ENCODE measurements at regions not wholly inside any gene's neighbourhood (a gene's known extent, or its start where the extent isn't known, plus 50 kb on each side); places are given as distances from the start of the nearest gene placed in this dataset.

DNA sequence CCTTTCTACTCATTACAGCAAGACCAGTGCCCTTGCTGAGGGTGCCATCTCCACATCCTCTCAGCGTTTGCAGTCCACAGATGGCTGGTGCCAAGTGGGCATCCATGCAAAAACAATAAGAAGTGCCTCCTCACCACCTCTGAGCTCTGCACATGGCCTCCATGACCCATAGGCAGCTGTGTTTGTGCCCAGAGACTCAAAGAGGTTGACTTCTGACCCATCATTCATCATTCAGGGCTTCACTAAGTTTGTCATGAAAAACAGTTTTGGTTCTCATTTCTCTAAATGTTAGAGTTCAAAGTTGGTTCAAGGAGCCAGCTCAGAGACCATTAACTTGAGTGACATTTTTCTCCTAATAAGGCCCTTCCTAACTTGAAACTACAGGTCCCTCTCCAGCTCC lies 512.6 kb upstream of the MAP3K7 start:
- DNase-seq (no peak), ATAC-seq (ENCODE audit: low read depth) (no peak)
- H3K4me1 Mint-ChIP-seq: no peaks in the 10 kb centered on the region
- no peaks in the 10 kb centered on the region for H3K36me3 Mint-ChIP-seq (ENCODE audit: low read depth)
- intact Hi-C loops (cut with micrococcal nuclease): no loop called here
- TF ChIP-seq CTCF (IDR thresholded peaks at IDR 0.05): no peak
- H3K27me3 Mint-ChIP-seq: no peaks in the 10 kb centered on the region
- POLR2A ChIA-PET: no interaction called here
- H3K27ac Mint-ChIP-seq: no peak overlapping the region
- H3K9me3 Mint-ChIP-seq: no peaks in the 10 kb centered on the region
- no peak overlapping the region for H3K4me3 Mint-ChIP-seq
- CTCF ChIA-PET: no interaction called here

DNA sequence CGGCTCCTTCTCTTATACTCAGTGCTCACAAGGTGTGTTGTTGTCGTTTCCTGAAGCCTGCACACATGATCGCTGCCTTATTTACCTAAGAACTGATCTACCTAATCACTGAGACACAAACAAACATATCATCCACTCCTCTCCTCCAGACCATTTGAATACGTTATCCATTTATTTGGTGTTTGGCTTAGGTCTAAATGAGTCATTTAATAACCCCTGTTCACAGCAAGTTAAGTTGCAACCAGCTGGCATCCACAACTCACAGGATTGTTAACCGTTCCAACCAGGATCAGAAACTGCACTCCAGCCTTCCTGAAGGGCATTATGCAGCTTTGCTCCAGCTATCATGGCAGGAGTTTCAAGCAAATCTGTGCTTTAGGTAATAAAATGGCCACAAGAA lies 511.1 kb upstream of the MAP3K7 start:
- Mint-ChIP-seq H3K9me3 (no peaks in the 10 kb centered on the region), H3K4me3 (no peak overlapping the region), H3K27ac (no peak overlapping the region), H3K36me3 (ENCODE audit: low read depth) (no peaks in the 10 kb centered on the region), H3K27me3 (no peaks in the 10 kb centered on the region), H3K4me1 (no peaks in the 10 kb centered on the region)
- DNase-seq (no peak), ATAC-seq (ENCODE audit: low read depth) (no peak)
- ChIA-PET CTCF (no interaction called here), POLR2A (no interaction called here)
- TF ChIP-seq CTCF (IDR thresholded peaks at IDR 0.05): no peak
- intact Hi-C loops (cut with micrococcal nuclease): no loop called here

GRCh38 chr6:91097364-91097763 lies 510.5 kb upstream of the MAP3K7 start:
- H3K27me3 Mint-ChIP-seq: no peaks in the 10 kb centered on the region
- intact Hi-C loops (cut with micrococcal nuclease): no loop called here
- ChIA-PET CTCF (no interaction called here), POLR2A (no interaction called here)
- H3K4me3 Mint-ChIP-seq: no peak overlapping the region
- no peak for TF ChIP-seq CTCF (IDR thresholded peaks at IDR 0.05)
- H3K36me3 Mint-ChIP-seq (ENCODE audit: low read depth): no peaks in the 10 kb centered on the region
- H3K4me1 Mint-ChIP-seq: no peaks in the 10 kb centered on the region
- H3K27ac Mint-ChIP-seq: no peak overlapping the region
- DNase-seq: no peak
- no peak for ATAC-seq (ENCODE audit: low read depth)
- H3K9me3 Mint-ChIP-seq: no peaks in the 10 kb centered on the region

GRCh38 chr6:91094806-91095475 lies 508.1 kb upstream of the MAP3K7 start:
- no peak for DNase-seq
- CTCF ChIA-PET: no interaction called here
- Mint-ChIP-seq H3K9me3 (no peaks in the 10 kb centered on the region), H3K36me3 (ENCODE audit: low read depth) (no peaks in the 10 kb centered on the region), H3K27me3 (no peaks in the 10 kb centered on the region), H3K27ac (no peak overlapping the region), H3K4me1 (no peaks in the 10 kb centered on the region), H3K4me3 (no peak overlapping the region)
- no peak for ATAC-seq (ENCODE audit: low read depth)
- POLR2A ChIA-PET: no interaction called here
- intact Hi-C loops (cut with micrococcal nuclease): no loop called here
- no peak for TF ChIP-seq CTCF (IDR thresholded peaks at IDR 0.05)

GRCh38 chr6:91094341-91094740 lies 507.5 kb upstream of the MAP3K7 start:
- H3K9me3 Mint-ChIP-seq: no peaks in the 10 kb centered on the region
- ATAC-seq (ENCODE audit: low read depth) (no peak), DNase-seq (no peak)
- H3K4me3 Mint-ChIP-seq: no peak overlapping the region
- intact Hi-C loops (cut with micrococcal nuclease): no loop called here
- H3K4me1 Mint-ChIP-seq: no peaks in the 10 kb centered on the region
- H3K27ac Mint-ChIP-seq: no peak overlapping the region
- no peaks in the 10 kb centered on the region for H3K36me3 Mint-ChIP-seq (ENCODE audit: low read depth)
- no peaks in the 10 kb centered on the region for H3K27me3 Mint-ChIP-seq
- TF ChIP-seq CTCF (IDR thresholded peaks at IDR 0.05): no peak
- ChIA-PET POLR2A (no interaction called here), CTCF (no interaction called here)

Data from activated B cell treated with CpG ODN at 0.5 μM for 24 hours (primary cell).